ENCODE measurements at regions not wholly inside any gene's neighbourhood (a gene's known extent, or its start where the extent isn't known, plus 50 kb on each side); places are given as distances from the start of the nearest gene placed in this dataset.

DNA sequence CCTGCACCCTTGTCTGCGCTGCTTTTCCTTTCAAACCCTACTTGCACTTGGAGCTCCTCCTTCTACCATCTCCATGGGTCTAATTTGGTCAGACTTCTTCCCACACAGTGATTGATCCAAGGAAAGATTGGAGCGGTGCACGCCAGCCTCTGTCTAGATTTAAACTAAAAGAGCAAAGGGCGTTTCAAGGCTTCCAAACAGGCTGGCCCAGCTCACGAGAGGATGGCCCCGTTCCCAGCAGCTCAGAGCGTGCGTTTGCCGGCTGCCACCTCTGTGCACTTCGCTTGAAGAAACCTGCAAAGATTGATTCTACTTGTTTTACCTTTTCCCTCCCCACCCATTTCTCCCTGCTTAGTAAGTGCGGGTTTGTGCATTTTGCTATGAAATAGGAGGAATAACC is 78.8 kb upstream of the ALKAL2 start:
- Histone ChIP-seq H3K4me3 (no peak overlapping the region), H3K36me3 (replicated peaks in 1 of 2; ENCODE audit: insufficient read depth in 1 of 2, low read depth in 2 of 2) (no peaks in the 10 kb centered on the region), H3K4me1 (peaks cover 5% of the 10 kb centered on the region), H3K9me3 (no peaks in the 10 kb centered on the region), H3K27me3 (no peaks in the 10 kb centered on the region), H3K27ac (no peak overlapping the region)
- ATAC-seq (no peak), DNase-seq (no peak)
- intact Hi-C loops (cut with DNase I) = no loop called here
- TF ChIP-seq CTCF (IDR thresholded peaks at IDR 0.05) = no peak
- TF ChIP-seq POLR2A (IDR thresholded peaks at IDR 0.05) = no peak
- 33 to 35% methylated on average over 11 of the region's 11 CpGs for WGBS, 2 donors

- Histone ChIP-seq H3K9me3 (no peaks in the 10 kb centered on the region), H3K4me1 (peaks cover 5% of the 10 kb centered on the region), H3K36me3 (replicated peaks in 1 of 2; ENCODE audit: insufficient read depth in 1 of 2, low read depth in 2 of 2) (no peaks in the 10 kb centered on the region), H3K4me3 (no peak overlapping the region), H3K27me3 (no peaks in the 10 kb centered on the region), H3K27ac (no peak overlapping the region)
- intact Hi-C loops (cut with DNase I) = no loop called here
- no peak for DNase-seq
- 79 to 80% methylated on average over 28 of the region's 28 CpGs for WGBS, 2 donors
- TF ChIP-seq POLR2A (IDR thresholded peaks at IDR 0.05) (no peak), CTCF (IDR thresholded peaks at IDR 0.05) (no peak)
- ATAC-seq = no peak
Observed at GRCh38 chr2:365367-366275, 77.7 kb upstream of the ALKAL2 start.

- Histone ChIP-seq H3K36me3 (replicated peaks in 1 of 2; ENCODE audit: insufficient read depth in 1 of 2, low read depth in 2 of 2) (no peaks in the 10 kb centered on the region), H3K9me3 (no peaks in the 10 kb centered on the region), H3K4me1 (peaks cover 8% of the 10 kb centered on the region), H3K27ac (no peak overlapping the region), H3K4me3 (no peak overlapping the region), H3K27me3 (no peaks in the 10 kb centered on the region)
- 77 to 82% methylated on average over 24 of the region's 24 CpGs for WGBS, 2 donors
- ATAC-seq (no peak), DNase-seq (no peak)
- TF ChIP-seq POLR2A (IDR thresholded peaks at IDR 0.05) (no peak), CTCF (IDR thresholded peaks at IDR 0.05) (no peak)
- intact Hi-C loops (cut with DNase I) = no loop called here
Observed at GRCh38 chr2:363824-364470, 76.1 kb upstream of the ALKAL2 start.

DNA sequence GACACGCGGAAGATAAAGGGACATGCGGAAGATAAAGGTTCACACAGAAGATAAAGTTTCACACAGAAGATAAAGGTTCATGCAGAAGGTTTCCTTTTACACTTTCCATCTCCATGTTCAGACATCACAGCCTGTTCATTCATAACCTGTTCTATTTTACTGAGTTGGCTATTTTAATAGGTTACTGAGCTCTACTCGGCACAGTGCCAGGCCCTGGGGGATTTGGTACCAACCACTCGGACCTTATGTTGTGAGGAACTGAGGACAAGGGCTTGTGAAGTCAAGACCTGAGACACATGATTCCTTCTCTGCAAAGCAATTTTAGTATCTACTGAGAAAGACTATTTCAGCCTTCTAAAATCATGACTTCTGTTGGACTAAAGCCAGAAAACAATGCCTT is 75.0 kb upstream of the ALKAL2 start:
- 13 to 16% methylated on average over 5 of the region's 5 CpGs for WGBS, 2 donors
- DNase-seq = peak; percentile 52 to 77 (median 70)
- intact Hi-C loops (cut with DNase I) = no loop called here

More for the DNA sequence above, 75.0 kb upstream of the ALKAL2 start:
- TF ChIP-seq POLR2A (IDR thresholded peaks at IDR 0.05) (no peak), CTCF (IDR thresholded peaks at IDR 0.05) (no peak)
- peak; percentile 79 for ATAC-seq
- Histone ChIP-seq H3K27me3 (no peaks in the 10 kb centered on the region), H3K4me1 (peaks cover 11% of the 10 kb centered on the region), H3K27ac (peak overlapping the region in 1 of 4 donors; percentile 2), H3K4me3 (no peak overlapping the region), H3K9me3 (no peaks in the 10 kb centered on the region), H3K36me3 (replicated peaks in 1 of 2; ENCODE audit: insufficient read depth in 1 of 2, low read depth in 2 of 2) (no peaks in the 10 kb centered on the region)

All from body of pancreas (tissue), 4 donors.